H9 (cell line): ENCODE measurements at regions not wholly inside any gene's neighbourhood (a gene's known extent, or its start where the extent isn't known, plus 50 kb on each side); places are given as distances from the start of the nearest gene placed in this dataset.

Source experiments
- DNase-seq: peaks from one replicate; pipeline ENCODE4 v3.0.0-alpha.2; 2017
- H2AFZ ChIP-seq: one replicate; pipeline ENCODE4 v1.6.1; 2013; ENCODE audit warnings: mild to moderate bottlenecking, low read length, control low read depth, moderate library complexity
- H2AK5ac ChIP-seq: 2 replicates; pipeline ENCODE4 v1.6.1; 2013; ENCODE audit warnings: low read length, control low read depth, mixed read lengths; ENCODE audit not compliant: insufficient read length
- H2BK120ac ChIP-seq: one replicate; pipeline ENCODE4 v1.6.1; 2013; ENCODE audit warnings: low read depth, mild to moderate bottlenecking, low read length, control low read depth, inconsistent platforms; ENCODE audit not compliant: poor library complexity, severe bottlenecking
- H2BK12ac ChIP-seq: 2 replicates; pipeline ENCODE4 v1.6.1; 2013; ENCODE audit warnings: low read length, control low read depth, mixed read lengths, low read depth; ENCODE audit not compliant: insufficient read length
- H2BK15ac ChIP-seq: 2 replicates; pipeline ENCODE4 v1.6.1; 2013; ENCODE audit warnings: low read depth, low read length, control low read depth
- H2BK20ac ChIP-seq: one replicate; pipeline ENCODE4 v1.6.1; 2013; ENCODE audit warnings: low read depth, mild to moderate bottlenecking, low read length, control low read depth, inconsistent platforms; ENCODE audit not compliant: poor library complexity, severe bottlenecking
- H2BK5ac ChIP-seq: 2 replicates; pipeline ENCODE4 v1.6.1; 2013; ENCODE audit warnings: low read length, control low read depth, mixed read lengths; ENCODE audit not compliant: insufficient read length
- H3K14ac ChIP-seq: 2 replicates; pipeline ENCODE4 v1.6.1; 2013; ENCODE audit warnings: low read length, control low read depth; ENCODE audit not compliant: insufficient read depth
- H3K18ac ChIP-seq: 2 replicates; pipeline ENCODE4 v1.6.1; 2013; ENCODE audit warnings: low read depth, mild to moderate bottlenecking, mixed read lengths, low read length, control low read depth; ENCODE audit not compliant: insufficient read length
- H3K23ac ChIP-seq: 2 replicates; pipeline ENCODE4 v1.6.1; 2013; ENCODE audit warnings: low read length, control low read depth, mixed read lengths, low read depth; ENCODE audit not compliant: insufficient read length
- H3K23me2 ChIP-seq: 2 replicates; pipeline ENCODE4 v1.6.1; 2013; ENCODE audit warnings: low read depth, mild to moderate bottlenecking, mixed read lengths, low read length, control low read depth; ENCODE audit not compliant: insufficient read length, poor library complexity, severe bottlenecking
- H3K27ac ChIP-seq: 2 replicates; pipeline ENCODE4 v1.5.1; 2013; ENCODE audit warnings: low read length, control low read depth, mixed read lengths, low read depth; ENCODE audit not compliant: insufficient read length
- H3K27me3 ChIP-seq: 2 replicates; pipeline ENCODE4 v1.6.1; 2013; ENCODE audit warnings: low read length, control low read depth, inconsistent platforms; ENCODE audit not compliant: insufficient read depth
- H3K4ac ChIP-seq: 2 replicates; pipeline ENCODE4 v1.6.1; 2013; ENCODE audit warnings: low read depth, mild to moderate bottlenecking, control low read depth, inconsistent platforms, low read length, moderate library complexity
- H3K4me1 ChIP-seq: 2 replicates; pipeline ENCODE4 v1.6.1; 2013; ENCODE audit warnings: low read length, control low read depth, inconsistent platforms; ENCODE audit not compliant: insufficient read depth
- H3K4me2 ChIP-seq: 2 replicates; pipeline ENCODE4 v1.6.1; 2013; ENCODE audit warnings: low read length, control low read depth, mixed read lengths; ENCODE audit not compliant: insufficient read length, insufficient read depth
- H3K56ac ChIP-seq: 2 replicates; pipeline ENCODE4 v1.6.1; 2013; ENCODE audit warnings: low read depth, mild to moderate bottlenecking, mixed read lengths, low read length, control low read depth; ENCODE audit not compliant: insufficient read length
- H3K79me1 ChIP-seq: 2 replicates; pipeline ENCODE4 v1.6.1; 2013; ENCODE audit warnings: low read depth, mild to moderate bottlenecking, moderate library complexity, low read length, control low read depth, inconsistent platforms; ENCODE audit not compliant: insufficient read depth, poor library complexity, severe bottlenecking
- H3K79me2 ChIP-seq: 2 replicates; pipeline ENCODE4 v1.6.1; 2013; ENCODE audit warnings: low read length, control low read depth, inconsistent platforms; ENCODE audit not compliant: insufficient read depth
- H3K9ac ChIP-seq: 2 replicates; pipeline ENCODE4 v1.6.1; 2013; ENCODE audit warnings: low read length, control low read depth, mixed read lengths; ENCODE audit not compliant: insufficient read length; ENCODE audit errors: extremely low read depth
- H3K9me3 ChIP-seq: one replicate; pipeline ENCODE4 v1.6.1; 2013; ENCODE audit warnings: low read depth, low read length, inconsistent platforms; ENCODE audit not compliant: control insufficient read depth
- H3T11ph ChIP-seq: one replicate; pipeline ENCODE4 v1.6.1; 2013; ENCODE audit warnings: mild to moderate bottlenecking, low read length, control low read depth, inconsistent platforms
- H4K20me1 ChIP-seq: one replicate; pipeline ENCODE4 v1.6.1; 2013; ENCODE audit not compliant: control insufficient read depth, insufficient read length, insufficient read depth
- H4K5ac ChIP-seq: 2 replicates; pipeline ENCODE4 v1.6.1; 2013; ENCODE audit warnings: low read depth, mild to moderate bottlenecking, mixed read lengths, low read length, control low read depth; ENCODE audit not compliant: insufficient read length
- H4K8ac ChIP-seq: replicated peaks from 2 replicates; pipeline ENCODE4 v1.6.1; 2013; ENCODE audit warnings: low read length, control low read depth, mixed read lengths, low read depth; ENCODE audit not compliant: insufficient read length
- H4K91ac ChIP-seq: 2 replicates; pipeline ENCODE4 v1.6.1; 2013; ENCODE audit warnings: low read depth, mild to moderate bottlenecking, moderate library complexity, mixed read lengths, low read length, control low read depth; ENCODE audit not compliant: insufficient read length
- H3K27ac Mint-ChIP-seq, 3 experiments: 2 replicates in 2 of 3; 3 replicates in 1 of 3; pipeline ENCODE4 v1.8.0; 2020 to 2021; ENCODE audit warnings: mixed read lengths in 3 of 3, mild to moderate bottlenecking in 1 of 3, moderate library complexity in 1 of 3
- H3K27me3 Mint-ChIP-seq: 2 replicates; pipeline ENCODE4 v1.8.0; 2021; ENCODE audit warnings: low read depth, mild to moderate bottlenecking, moderate library complexity, mixed read lengths
- H3K36me3 Mint-ChIP-seq, 3 experiments: 2 replicates in 2 of 3; 3 replicates in 1 of 3; pipeline ENCODE4 v1.8.0; 2020 to 2021; ENCODE audit warnings: low read depth in 3 of 3, mixed read lengths in 3 of 3; ENCODE audit not compliant: insufficient read depth in 1 of 3
- H3K4me1 Mint-ChIP-seq, 2 experiments: 2 replicates each; pipeline ENCODE4 v1.8.0; 2020; ENCODE audit warnings: mixed read lengths in 2 of 2
- H3K4me3 Mint-ChIP-seq, 2 experiments: 2 replicates in 1 of 2; 3 replicates in 1 of 2; pipeline ENCODE4 v1.8.0; 2020 to 2021; ENCODE audit warnings: mild to moderate bottlenecking in 2 of 2, mixed read lengths in 2 of 2, moderate library complexity in 1 of 2
- H3K9me3 Mint-ChIP-seq, 2 experiments: 2 replicates in 1 of 2; 3 replicates in 1 of 2; pipeline ENCODE4 v1.8.0; 2020; ENCODE audit warnings: mild to moderate bottlenecking in 2 of 2, mixed read lengths in 2 of 2, moderate library complexity in 1 of 2
- CTCF ChIP-seq: fragments of 200-600 bp; sonication (generic); conservative IDR thresholded peaks from 3 replicates; pipeline ENCODE4 v1.8.0; 2021; ENCODE audit warnings: antibody characterized with exemption, mild to moderate bottlenecking
- WGBS: extraction: QIAGEN DNeasy Blood & Tissue Kit; methylation state at CpG from one replicate; pipeline ENCODE4 v1.1.7; 2013; ENCODE audit warnings: missing lambda C conversion rate, low lambda C conversion rate, mixed read lengths; ENCODE audit not compliant: insufficient read length; ENCODE audit errors: extremely low coverage; 5-methylcytosine and 5-hydroxymethylcytosine counted together

DNA sequence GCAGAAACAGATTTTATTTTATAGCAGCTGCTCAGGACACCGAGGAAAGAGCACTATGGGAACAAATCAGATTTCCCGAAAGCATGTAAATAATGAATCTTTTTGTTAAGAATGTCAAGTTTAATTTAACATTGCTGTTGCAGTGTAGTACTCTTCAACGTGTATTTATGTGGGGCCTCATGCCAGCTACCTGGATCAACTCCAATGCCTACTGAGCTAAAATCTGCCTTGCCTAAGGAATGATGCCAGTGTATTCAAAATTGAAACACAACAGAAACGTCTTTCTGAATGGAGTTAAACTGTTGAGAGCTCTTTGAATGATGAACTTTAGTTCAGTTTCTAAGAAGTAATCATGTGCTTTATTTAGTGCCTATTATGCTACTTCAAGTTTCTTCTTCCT is 1379.8 kb upstream of the ATXN8OS start:
- no peak overlapping the region for H3T11ph ChIP-seq
- no peak overlapping the region for H3K4me3 Mint-ChIP-seq
- H2BK12ac ChIP-seq: no peak overlapping the region
- no peak overlapping the region for H3K14ac ChIP-seq
- no peaks in the 10 kb centered on the region; a peak in 1 of 5 replicates for H3K9me3 Mint-ChIP-seq
- no peak overlapping the region for H2AK5ac ChIP-seq
- H3K27me3 Mint-ChIP-seq: no peaks in the 10 kb centered on the region
- no peak overlapping the region for H2BK5ac ChIP-seq
- no peak overlapping the region for H2BK120ac ChIP-seq
- no peak overlapping the region for H2AFZ ChIP-seq
- no peak overlapping the region for H3K27ac Mint-ChIP-seq
- H2BK15ac ChIP-seq: no peak overlapping the region
- H3K4me1 Mint-ChIP-seq: peaks cover 2% of the 10 kb centered on the region in 2 experiments; a peak in 1 of 4 replicates
- no peak overlapping the region for H4K8ac ChIP-seq
- no peak for DNase-seq
- H3K27ac ChIP-seq: no peak overlapping the region
- H3K23me2 ChIP-seq: no peaks in the 10 kb centered on the region
- H3K4ac ChIP-seq: no peak overlapping the region
- H3K79me1 ChIP-seq: no peaks in the 10 kb centered on the region
- H4K20me1 ChIP-seq: no peaks in the 10 kb centered on the region
- H3K56ac ChIP-seq: no peak overlapping the region
- H4K5ac ChIP-seq: no peak overlapping the region
- no CpG with 5 or more reads among the region's 4 CpGs for WGBS
- no peak overlapping the region for H3K9ac ChIP-seq
- H2BK20ac ChIP-seq: no peak overlapping the region
- no peak overlapping the region for H4K91ac ChIP-seq
- no peak overlapping the region for H3K4me2 ChIP-seq
- no peak overlapping the region for H3K23ac ChIP-seq
- H3K9me3 ChIP-seq: no peaks in the 10 kb centered on the region
- TF ChIP-seq CTCF: no peak
- H3K36me3 Mint-ChIP-seq: peaks cover 0 to 5% (median 0%) of the 10 kb centered on the region in 3 experiments; a peak in 2 of 7 replicates
- no peaks in the 10 kb centered on the region for H3K4me1 ChIP-seq
- H3K27me3 ChIP-seq: no peaks in the 10 kb centered on the region
- no peaks in the 10 kb centered on the region for H3K79me2 ChIP-seq
- no peak overlapping the region for H3K18ac ChIP-seq
